ENCODE measurements at regions not wholly inside any gene's neighbourhood (a gene's known extent, or its start where the extent isn't known, plus 50 kb on each side); places are given as distances from the start of the nearest gene placed in this dataset.

GRCh38 chr2:217081799-217082198 lies 221.9 kb upstream of the TNP1 start:
- H3K9me3 ChIP-seq (ENCODE audit: low read depth), result no peaks in the 10 kb centered on the region
- H3K36me3 ChIP-seq, result no peaks in the 10 kb centered on the region
- H3K27ac ChIP-seq, result no peak overlapping the region
- H3K27me3 ChIP-seq, result no peaks in the 10 kb centered on the region
- TF ChIP-seq CTCF (IDR thresholded peaks at IDR 0.05; ENCODE audit: low read depth, low read length), result no peak
- DNase-seq (ENCODE audit: low read depth in 1 of 2, low spot score in 1 of 2), result no peak
- H3K4me1 ChIP-seq (ENCODE audit: low read depth), result peaks cover 10% of the 10 kb centered on the region
- H3K4me3 ChIP-seq, result no peak overlapping the region

GRCh38 chr2:217079165-217079564 lies 219.3 kb upstream of the TNP1 start:
- peaks cover 33% of the 10 kb centered on the region for H3K4me1 ChIP-seq (ENCODE audit: low read depth)
- no peak overlapping the region for H3K27ac ChIP-seq
- TF ChIP-seq CTCF (IDR thresholded peaks at IDR 0.05; ENCODE audit: low read depth, low read length), result no peak
- H3K4me3 ChIP-seq, result no peak overlapping the region
- no peaks in the 10 kb centered on the region for H3K27me3 ChIP-seq
- no peak for DNase-seq (ENCODE audit: low read depth in 1 of 2, low spot score in 1 of 2)
- H3K36me3 ChIP-seq, result no peaks in the 10 kb centered on the region
- no peaks in the 10 kb centered on the region for H3K9me3 ChIP-seq (ENCODE audit: low read depth)

GRCh38 chr2:217077831-217078407 lies 218.1 kb upstream of the TNP1 start:
- DNase-seq (ENCODE audit: low read depth in 1 of 2, low spot score in 1 of 2), result no peak
- no peak for TF ChIP-seq CTCF (IDR thresholded peaks at IDR 0.05; ENCODE audit: low read depth, low read length)
- no peaks in the 10 kb centered on the region for H3K9me3 ChIP-seq (ENCODE audit: low read depth)
- H3K27me3 ChIP-seq, result no peaks in the 10 kb centered on the region
- peaks cover 33% of the 10 kb centered on the region for H3K4me1 ChIP-seq (ENCODE audit: low read depth)
- no peak overlapping the region for H3K4me3 ChIP-seq
- H3K27ac ChIP-seq, result no peak overlapping the region
- no peaks in the 10 kb centered on the region for H3K36me3 ChIP-seq

GRCh38 chr2:217076657-217077232 lies 216.9 kb upstream of the TNP1 start:
- Histone ChIP-seq H3K4me3 (no peak overlapping the region), H3K9me3 (ENCODE audit: low read depth) (no peaks in the 10 kb centered on the region), H3K36me3 (no peaks in the 10 kb centered on the region), H3K27ac (no peak overlapping the region), H3K4me1 (ENCODE audit: low read depth) (peaks cover 33% of the 10 kb centered on the region), H3K27me3 (no peaks in the 10 kb centered on the region)
- DNase-seq (ENCODE audit: low read depth in 1 of 2, low spot score in 1 of 2), result no peak
- no peak for TF ChIP-seq CTCF (IDR thresholded peaks at IDR 0.05; ENCODE audit: low read depth, low read length)

- H3K9me3 ChIP-seq (ENCODE audit: low read depth), result no peaks in the 10 kb centered on the region
- H3K4me3 ChIP-seq, result no peak overlapping the region
- no peaks in the 10 kb centered on the region for H3K36me3 ChIP-seq
- H3K4me1 ChIP-seq (ENCODE audit: low read depth), result peaks cover 33% of the 10 kb centered on the region
- H3K27me3 ChIP-seq, result no peaks in the 10 kb centered on the region
- TF ChIP-seq CTCF (IDR thresholded peaks at IDR 0.05; ENCODE audit: low read depth, low read length), result no peak
- DNase-seq (ENCODE audit: low read depth in 1 of 2, low spot score in 1 of 2), result no peak
- H3K27ac ChIP-seq, result no peak overlapping the region
These were observed 216.2 kb upstream of the TNP1 start for GRCh38 chr2:217076058-217076435.
